ENCODE measurements at regions not wholly inside any gene's neighbourhood (a gene's known extent, or its start where the extent isn't known, plus 50 kb on each side); places are given as distances from the start of the nearest gene placed in this dataset.
"Not testable (repeated sequence)": the region's sequence is repeated elsewhere in the genome, so short reads cannot be mapped to it uniquely, and the experiment has no call there.

- DNase-seq: no peak
Observed at GRCh38 chr2:16025211-16025875, 85.0 kb downstream of the MYCN start.

DNA sequence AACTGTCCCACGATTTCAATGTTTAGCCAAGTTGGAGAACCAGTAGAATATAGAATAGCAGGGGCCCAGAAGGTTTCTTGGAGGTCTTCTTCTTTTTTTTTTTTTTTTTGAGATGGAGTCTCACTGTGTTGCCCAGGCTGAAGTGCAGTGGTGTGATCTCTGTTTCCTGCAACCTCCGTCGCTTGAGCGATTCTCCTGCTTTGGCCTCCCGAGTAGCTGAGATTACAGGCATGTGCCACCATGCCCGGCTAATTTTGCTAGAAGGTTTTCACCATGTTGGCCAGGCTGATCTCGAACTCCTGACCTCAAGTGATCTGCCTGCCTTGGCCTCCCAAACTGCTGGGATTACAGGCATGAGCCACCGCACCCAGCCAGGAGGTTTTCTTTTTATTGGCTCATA lies 84.3 kb downstream of the MYCN start:
- DNase-seq: not testable (repeated sequence)

DNA sequence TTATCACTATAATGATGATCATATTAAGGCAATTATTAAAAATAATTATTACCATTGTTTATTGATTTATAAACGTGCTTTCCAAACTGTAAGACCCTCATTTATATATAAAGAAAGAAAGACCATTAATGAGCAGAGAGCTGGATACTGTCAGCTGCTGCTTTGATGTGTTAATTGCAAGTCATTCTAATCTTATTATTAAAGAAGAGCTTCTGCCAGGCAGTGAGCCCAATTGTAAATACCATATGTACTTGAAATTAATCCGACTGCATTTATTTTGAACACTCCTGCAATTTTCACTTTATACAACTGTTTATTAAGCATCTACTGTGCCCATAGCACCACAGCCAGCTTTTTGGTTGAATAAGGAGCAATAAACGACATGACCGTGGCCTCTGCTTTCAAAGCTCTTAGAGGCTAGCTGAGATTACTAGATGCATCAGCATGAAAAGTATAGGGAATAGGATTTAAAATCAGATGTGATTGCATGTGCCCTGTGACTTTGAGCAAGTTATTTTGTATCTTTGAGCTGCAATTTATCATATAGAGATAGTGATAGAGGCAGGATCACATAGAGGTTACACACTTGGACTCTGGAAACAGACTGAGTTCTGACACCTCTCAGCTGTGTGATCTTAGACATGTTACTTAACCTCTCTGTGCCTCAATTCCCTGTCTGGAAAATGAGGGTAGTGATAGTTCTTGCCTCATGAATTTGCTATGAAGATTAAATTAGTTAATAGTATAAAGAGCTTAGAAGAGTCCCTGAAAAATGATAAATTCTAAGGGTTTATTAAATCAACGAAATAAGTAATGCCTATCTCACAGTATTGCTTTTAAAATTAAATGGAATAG lies 83.4 kb downstream of the MYCN start:
- no peak for DNase-seq

DNA sequence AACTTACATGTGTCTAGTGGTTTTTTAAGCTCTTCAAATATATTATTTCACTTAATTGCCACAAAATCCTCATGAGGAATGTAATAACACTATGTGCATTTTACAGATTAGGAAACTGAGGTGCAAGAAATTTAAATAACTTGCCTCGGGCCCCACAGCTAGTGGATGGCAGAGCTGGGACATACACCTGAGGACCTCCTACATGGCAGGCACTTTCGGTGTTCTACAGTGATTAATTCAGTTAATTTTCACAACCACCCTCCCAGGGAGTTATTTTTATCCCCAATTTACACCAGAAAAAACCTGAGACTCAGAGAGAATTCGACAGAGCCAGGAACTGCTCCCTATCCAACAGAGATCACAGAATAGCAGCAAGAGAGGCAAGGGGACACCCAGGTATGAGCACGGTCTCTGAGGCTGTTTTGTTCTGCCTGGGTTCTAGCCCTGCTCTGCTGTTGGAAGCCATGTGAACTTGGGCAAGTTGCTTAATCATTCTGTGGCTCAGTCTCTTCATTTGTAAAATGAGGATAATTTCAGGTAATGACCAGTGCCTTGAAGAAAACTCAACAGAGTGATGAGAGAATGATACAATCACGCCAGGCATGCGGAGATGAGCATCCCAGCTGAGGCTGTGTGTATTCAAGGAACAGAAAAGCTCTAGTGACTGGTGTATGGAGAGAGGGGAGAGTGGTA lies 82.3 kb downstream of the MYCN start:
- no peak for DNase-seq

GRCh38 chr2:16021611-16022363 lies 81.4 kb downstream of the MYCN start:
- no peak for DNase-seq

DNA sequence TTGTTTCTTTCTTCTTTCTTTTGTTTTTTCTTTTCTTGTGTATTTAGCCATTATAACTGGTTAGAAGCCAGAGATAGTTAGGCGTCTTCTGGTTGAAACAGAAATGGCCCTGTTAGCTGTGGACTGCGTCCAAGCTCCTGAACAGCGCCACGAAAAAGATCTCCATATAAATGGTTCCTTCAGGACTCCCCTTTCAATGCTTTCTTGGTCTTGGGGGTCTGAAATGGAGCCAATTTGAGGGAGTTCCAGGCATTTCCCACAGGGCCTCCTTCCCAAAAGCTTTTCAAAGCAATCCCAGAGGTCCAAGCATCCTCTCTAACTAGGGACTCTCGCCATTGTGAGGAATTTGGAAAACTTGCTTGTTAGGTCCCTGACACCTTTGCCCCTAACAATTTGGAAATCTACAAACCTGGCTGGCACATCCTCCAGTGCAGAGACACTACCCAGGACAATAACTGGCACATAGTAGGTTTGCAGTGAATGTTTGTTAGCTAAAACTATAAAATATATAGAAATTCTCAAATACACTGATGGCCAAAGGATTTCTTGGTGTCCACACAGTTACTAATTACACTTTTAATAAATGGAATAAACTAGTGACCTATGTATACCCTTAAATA lies 80.1 kb downstream of the MYCN start:
- DNase-seq: no peak

DNA sequence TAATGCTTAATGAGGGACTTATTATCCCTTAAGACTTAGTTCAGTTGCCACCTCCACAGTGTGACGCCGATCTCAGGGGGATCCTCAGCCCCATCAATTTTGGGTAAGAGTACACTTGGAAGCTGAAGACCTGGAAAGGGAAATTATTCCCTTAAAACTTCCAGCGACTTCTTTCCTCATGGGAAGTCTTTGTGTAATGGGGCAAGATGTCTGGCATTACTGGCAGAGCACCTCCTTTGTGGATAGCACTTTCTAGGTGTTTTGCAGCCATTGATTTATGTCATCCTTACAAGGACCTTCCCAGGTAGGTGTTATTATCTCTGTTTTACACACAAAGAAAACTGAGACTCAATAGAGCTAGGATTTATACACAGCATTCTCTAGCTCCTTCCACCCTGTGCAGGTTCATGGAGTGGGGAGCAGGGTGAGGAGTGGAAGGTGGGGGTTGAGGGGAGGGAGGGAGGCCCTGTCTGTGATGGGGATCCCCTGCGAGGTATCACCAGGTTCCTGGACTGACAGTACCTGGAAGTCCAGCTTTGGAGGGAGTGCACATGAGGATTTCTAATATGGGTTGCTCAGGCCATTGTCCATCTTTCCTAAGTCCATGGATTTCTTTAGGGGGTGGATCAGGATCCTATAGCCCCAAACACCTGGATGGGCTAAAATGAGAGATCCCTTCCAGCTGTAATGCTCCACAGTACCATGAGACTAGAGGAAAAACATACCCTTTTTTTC lies 79.4 kb downstream of the MYCN start:
- no peak for DNase-seq

GRCh38 chr2:16019060-16019480 lies 78.7 kb downstream of the MYCN start:
- DNase-seq: no peak

DNA sequence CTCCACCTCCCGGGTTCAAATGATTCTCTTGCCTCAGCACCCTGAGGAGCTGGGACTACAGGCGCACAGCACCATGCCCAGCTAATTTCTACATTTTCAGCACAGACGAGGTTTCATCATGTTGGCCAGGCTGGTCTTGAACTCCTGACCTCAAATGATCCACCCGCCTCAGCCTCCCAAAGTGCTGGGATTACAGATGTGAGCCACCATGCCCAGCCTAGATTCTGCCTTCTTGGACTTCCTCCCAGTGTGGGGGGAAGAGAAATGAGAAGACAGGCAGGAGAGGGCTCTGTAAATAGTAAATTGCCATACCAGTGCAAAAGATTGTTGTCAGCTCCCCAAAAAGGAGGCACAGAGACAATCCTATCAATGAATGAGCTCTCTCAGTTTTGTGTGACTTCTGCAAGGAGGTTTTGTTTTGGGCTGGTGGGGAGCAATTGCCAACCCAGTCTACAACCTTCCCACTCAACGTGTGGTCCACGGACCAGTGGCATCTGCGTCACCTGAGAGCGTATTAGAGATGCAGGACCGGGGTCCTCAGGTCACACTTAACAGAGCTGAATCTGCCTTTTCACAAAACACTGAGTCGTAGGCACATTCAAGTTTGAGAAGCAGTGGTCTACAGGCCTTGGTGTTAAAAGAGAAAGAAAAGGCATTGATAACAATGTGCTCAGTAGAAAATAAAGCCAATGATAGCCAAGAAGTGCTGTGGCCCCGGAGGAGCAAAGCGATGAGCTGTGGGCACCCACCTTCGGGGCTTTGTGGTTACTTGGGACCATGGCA lies 78.1 kb downstream of the MYCN start:
- DNase-seq: no peak

GRCh38 chr2:16016282-16016681 lies 75.9 kb downstream of the MYCN start:
- DNase-seq: no peak

DNA sequence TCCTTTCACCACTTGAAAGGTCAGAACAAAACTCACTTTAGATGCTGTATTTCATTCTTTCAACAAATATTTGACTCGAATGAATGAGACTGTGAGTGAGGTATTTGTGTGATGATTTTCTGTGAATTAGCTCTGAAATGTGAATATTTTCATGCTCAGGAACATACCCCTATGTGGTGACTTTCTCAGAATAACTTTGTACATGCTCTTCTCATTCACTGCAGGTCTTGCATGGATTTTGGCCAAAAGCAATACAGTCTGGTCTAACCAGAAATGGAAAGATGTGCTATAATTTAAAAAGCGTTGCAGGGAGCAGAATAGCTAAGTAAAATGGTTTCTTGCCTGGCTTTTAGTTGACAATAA lies 75.5 kb downstream of the MYCN start:
- DNase-seq: no peak

GRCh38 chr2:16015210-16015902 lies 75.0 kb downstream of the MYCN start:
- no peak for DNase-seq

- DNase-seq: no peak
Observed at GRCh38 chr2:16014802-16015201, 74.5 kb downstream of the MYCN start.

- DNase-seq: no peak
Observed at GRCh38 chr2:16014041-16014787, 73.9 kb downstream of the MYCN start.

DNA sequence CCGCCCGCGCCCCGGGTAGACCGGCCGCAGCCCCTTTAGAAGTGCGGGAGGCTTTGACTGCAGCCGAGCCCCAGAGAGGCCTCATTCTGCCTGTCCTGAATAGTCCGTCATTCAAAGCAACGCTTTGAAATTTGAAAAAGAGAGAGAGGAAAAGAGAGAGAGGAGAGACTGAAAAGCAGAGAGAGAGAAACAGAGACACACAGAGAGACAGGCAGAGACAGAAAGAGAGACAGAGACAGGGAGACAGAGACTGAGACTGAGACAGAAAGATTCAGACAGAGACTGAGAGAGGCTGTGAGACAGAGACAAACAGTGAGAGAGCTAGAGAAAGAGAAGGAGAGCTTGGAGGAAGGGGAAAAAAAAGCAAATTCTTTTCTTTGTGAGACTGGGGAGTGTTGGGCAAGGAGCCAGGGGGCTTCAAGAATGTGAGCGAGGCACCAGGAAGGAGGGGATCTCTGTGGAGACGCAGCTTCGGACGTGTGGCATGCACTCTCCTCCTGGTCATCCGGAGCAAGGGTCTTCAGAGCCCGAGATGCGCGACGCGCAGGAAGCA lies 73.1 kb downstream of the MYCN start:
- DNase-seq: no peak

- DNase-seq: no peak
Observed at GRCh38 chr2:16012626-16013358, 72.4 kb downstream of the MYCN start.

- no peak for DNase-seq
Observed at GRCh38 chr2:16012029-16012596, 71.8 kb downstream of the MYCN start.

- no peak for DNase-seq
Observed at GRCh38 chr2:16011621-16011960, 71.2 kb downstream of the MYCN start.
